Left cardiac atrium (tissue), 4 donors: ENCODE measurements at regions not wholly inside any gene's neighbourhood (a gene's known extent, or its start where the extent isn't known, plus 50 kb on each side); places are given as distances from the start of the nearest gene placed in this dataset.

Experiments used
- ATAC-seq, 2 donors: fragments of 200-7000 bp; cut with Tn5 transposase; one replicate each; pipeline ENCODE4 v1.9.1; 2020; ENCODE audit warnings: mild to moderate bottlenecking in 2 of 2, moderate library complexity in 2 of 2
- DNase-seq: peaks from one replicate; pipeline ENCODE4 v3.0.0-alpha.2; 2020
- intact Hi-C, 2 donors: fragments of 100-400 bp; cut with DNase I; formaldehyde crosslinking; loops; one replicate each; pipeline versions ENCODE4 v1.14.1 to v1.15.1; 2022 to 2023
- donor health status: DM: no; HTN: yes; CAD: no.
- donor health status: DM: no; HTN: yes; CAD: no; lungs with severe emphysema.
- donor health status: DM: yes; HTN: yes; CAD: no.
- donor health status: Dilated cardiomyopathy.

- intact Hi-C loops: no loop called here
- ATAC-seq (no peak), DNase-seq (no peak)
These were observed 257.6 kb downstream of the ANKRD60 start for GRCh38 chr20:57970856-57971255.

- intact Hi-C loops: no loop called here
- DNase-seq (no peak), ATAC-seq (no peak)
These were observed 258.3 kb downstream of the ANKRD60 start for GRCh38 chr20:57970116-57970515.

DNA sequence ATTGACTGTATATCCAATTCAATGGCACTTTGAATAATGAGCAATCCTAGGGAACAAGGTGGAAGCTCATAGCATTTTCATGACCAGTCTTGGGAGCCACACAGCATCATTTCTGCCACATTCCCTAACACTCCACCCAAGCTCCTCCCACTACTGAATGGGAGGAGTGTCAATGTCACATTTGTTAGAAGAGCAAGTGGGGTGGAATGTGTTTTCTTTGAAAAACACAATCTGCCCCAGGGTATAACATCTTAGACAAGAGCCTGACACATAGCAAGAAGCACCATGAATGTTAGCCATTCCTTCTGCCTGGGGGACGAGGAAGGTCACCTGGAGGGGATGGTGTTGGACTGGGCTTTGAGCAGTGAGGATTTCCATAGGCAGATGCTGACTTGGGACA, 258.3 kb upstream of the PMEPA1 start:
- DNase-seq: no peak
- no peak for ATAC-seq
- intact Hi-C loops: no loop called here

- DNase-seq (no peak), ATAC-seq (no peak)
- intact Hi-C loops: no loop called here
These were observed 257.5 kb upstream of the PMEPA1 start for GRCh38 chr20:57967364-57967763.

DNA sequence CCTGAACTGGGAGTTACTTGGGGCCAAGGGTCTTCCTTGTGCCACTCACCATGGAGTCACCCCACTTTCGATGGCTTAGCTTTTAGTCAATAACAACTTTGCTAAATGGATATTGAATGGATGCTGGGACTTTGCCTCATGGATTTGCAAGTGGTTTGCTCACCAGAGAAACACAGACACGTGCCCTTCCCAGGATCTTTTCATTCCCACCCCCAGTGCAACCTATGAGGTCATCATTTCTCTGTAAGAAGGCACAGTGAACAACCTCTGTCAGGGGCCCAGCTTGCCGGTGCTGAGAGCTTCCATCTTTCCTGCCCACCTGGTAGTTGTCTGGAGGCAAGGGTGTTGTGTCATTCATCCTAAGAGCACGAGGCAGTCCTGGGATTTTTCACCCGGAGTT, 256.8 kb upstream of the PMEPA1 start:
- no peak for ATAC-seq
- intact Hi-C loops: no loop called here
- DNase-seq: no peak

GRCh38 chr20:57965441-57965840, 255.6 kb upstream of the PMEPA1 start:
- intact Hi-C loops: no loop called here
- DNase-seq (no peak), ATAC-seq (no peak)

GRCh38 chr20:57964011-57964862, 254.4 kb upstream of the PMEPA1 start:
- intact Hi-C loops: no loop called here
- ATAC-seq: peak; percentile 72 to 82
- DNase-seq: peak; percentile 33

DNA sequence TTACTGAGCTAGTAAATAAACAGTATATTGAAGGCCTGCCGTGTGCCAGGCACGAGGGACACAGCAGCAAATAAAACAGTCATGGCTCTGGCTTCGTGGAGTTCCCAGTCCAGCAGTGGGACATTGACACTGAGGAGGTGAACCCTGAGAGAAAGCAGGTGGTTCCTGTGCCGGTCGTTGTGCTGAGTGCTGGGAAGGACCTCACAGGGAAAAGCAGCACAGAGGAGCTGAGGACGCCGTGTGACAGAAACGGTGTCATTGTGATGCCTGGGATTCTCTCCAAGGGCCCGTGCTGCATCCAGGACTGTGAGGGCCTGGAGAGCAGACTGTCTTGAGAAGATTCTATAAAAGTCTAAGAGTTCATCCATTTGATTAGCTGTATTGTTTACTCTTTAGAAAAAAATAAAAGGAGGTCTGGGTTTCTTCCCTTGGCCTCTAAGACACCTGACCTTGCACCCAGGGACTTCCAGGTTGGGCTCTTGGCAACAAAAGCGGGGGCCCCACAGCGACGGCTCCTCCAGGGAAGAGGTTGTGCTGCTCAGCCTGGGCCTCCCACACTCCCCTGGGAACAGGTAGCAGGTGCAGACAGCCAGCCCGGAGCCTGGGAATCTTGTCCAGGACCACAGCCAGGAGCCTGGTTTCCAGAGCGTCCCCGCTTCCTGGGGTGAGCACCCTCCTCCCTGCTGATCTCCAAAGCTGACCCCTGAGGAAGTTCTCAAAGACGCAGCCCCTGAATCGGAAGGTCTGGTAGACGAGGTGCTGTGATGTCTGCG, 251.2 kb upstream of the PMEPA1 start:
- ATAC-seq (no peak), DNase-seq (no peak)
- intact Hi-C loops: no loop called here

GRCh38 chr20:57959589-57959988, 249.8 kb upstream of the PMEPA1 start:
- ATAC-seq: no peak
- intact Hi-C loops: no loop called here
- no peak for DNase-seq

- intact Hi-C loops: no loop called here
- DNase-seq: no peak
- peak in 1 of 2 donors; percentile 74 for ATAC-seq
These were observed 249.2 kb upstream of the PMEPA1 start for GRCh38 chr20:57959018-57959417.

GRCh38 chr20:57958050-57958420, 248.2 kb upstream of the PMEPA1 start:
- ATAC-seq (no peak), DNase-seq (no peak)
- intact Hi-C loops: no loop called here

- no peak for DNase-seq
- ATAC-seq: no peak
- intact Hi-C loops: no loop called here
These were observed 247.7 kb upstream of the PMEPA1 start for GRCh38 chr20:57957411-57958049.

- intact Hi-C loops: no loop called here
- no peak for ATAC-seq
These were observed 243.8 kb upstream of the PMEPA1 start for GRCh38 chr20:57953638-57954037.

GRCh38 chr20:57952136-57952535, 242.3 kb upstream of the PMEPA1 start:
- DNase-seq (no peak), ATAC-seq (no peak)
- intact Hi-C loops: no loop called here

More at GRCh38 chr20:57953638-57954037, 243.8 kb upstream of the PMEPA1 start:
- DNase-seq: no peak

GRCh38 chr20:57951549-57951948, 241.7 kb upstream of the PMEPA1 start:
- DNase-seq: no peak
- intact Hi-C loops: no loop called here
- ATAC-seq: no peak

GRCh38 chr20:57950764-57951485, 241.1 kb upstream of the PMEPA1 start:
- ATAC-seq (no peak), DNase-seq (no peak)
- intact Hi-C loops: no loop called here

DNA sequence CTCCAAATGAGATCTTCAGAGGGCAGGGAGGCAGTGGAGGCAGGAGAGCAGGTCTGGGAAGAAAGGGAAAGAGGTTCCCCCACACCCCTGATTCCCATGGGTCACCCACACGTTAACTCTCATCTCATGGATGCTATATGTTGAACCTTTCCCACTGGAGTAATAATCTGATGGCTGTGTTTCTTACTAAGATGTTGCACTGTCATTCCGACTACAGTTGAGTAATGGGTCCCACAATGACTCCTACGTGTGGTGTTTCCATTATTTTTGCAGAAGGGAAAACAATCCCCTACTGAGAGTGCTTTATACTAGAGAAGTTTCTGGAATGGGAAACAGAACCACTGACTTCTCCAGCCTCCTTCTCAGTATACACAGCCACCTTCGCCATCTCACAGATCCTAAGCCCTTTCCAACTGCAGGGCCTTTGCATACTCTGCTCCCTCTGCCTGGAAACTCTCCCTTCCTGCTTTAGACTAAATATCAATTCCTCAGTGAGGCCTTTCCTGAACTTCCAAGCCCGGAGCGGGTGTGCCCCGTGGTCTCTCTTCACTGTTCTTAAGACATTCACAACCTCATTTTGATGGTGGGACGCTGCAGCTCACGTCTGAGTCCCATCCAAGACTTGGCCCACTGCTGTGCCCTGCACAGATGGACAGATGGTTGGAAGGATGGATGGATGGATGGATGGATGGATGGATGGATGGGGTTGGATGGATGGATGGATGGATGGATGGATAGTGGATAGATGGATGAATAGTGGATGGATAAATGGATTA, 238.6 kb upstream of the PMEPA1 start:
- ATAC-seq: no peak
- DNase-seq: no peak
- intact Hi-C loops: no loop called here

GRCh38 chr20:57947421-57948179, 237.8 kb upstream of the PMEPA1 start:
- peak in 1 of 2 donors; percentile 70 for ATAC-seq
- DNase-seq: no peak
- intact Hi-C loops: no loop called here
